ENCODE measurements at regions not wholly inside any gene's neighbourhood (a gene's known extent, or its start where the extent isn't known, plus 50 kb on each side); places are given as distances from the start of the nearest gene placed in this dataset.

GRCh38 chr12:45612044-45612794 is 117.3 kb upstream of the ARID2 start:
- TF ChIP-seq POLR2A (IDR thresholded peaks at IDR 0.05; ENCODE audit: low read length) = no peak
- no peak for TF ChIP-seq GATA1 (IDR thresholded peaks at IDR 0.05; ENCODE audit: low read depth, low read length)

Measured in erythroblast (primary cell).